GM12864 (cell line): ENCODE measurements at regions not wholly inside any gene's neighbourhood (a gene's known extent, or its start where the extent isn't known, plus 50 kb on each side); places are given as distances from the start of the nearest gene placed in this dataset.

ENCODE experiments used
- DNase-seq: peaks from one replicate; pipeline ENCODE4 v3.0.0-alpha.2; 2011; ENCODE audit warnings: low read depth
- H3K4me3 ChIP-seq: 2 replicates; pipeline ENCODE4 v1.5.1; 2011; ENCODE audit warnings: mild to moderate bottlenecking, low read depth, low read length, control low read depth
- CTCF ChIP-seq: IDR thresholded peaks from 2 replicates; pipeline ENCODE4 v1.5.1; 2011; ENCODE audit warnings: low read depth, mild to moderate bottlenecking, moderate library complexity, low read length, control low read depth, inconsistent platforms; ENCODE audit errors: missing control alignments

- no peak for TF ChIP-seq CTCF
- no peak overlapping the region for H3K4me3 ChIP-seq
- DNase-seq: no peak
Measured at GRCh38 chr12:126430921-126431320, 1365.7 kb downstream of the AACS start.

- no peak overlapping the region for H3K4me3 ChIP-seq
- no peak for DNase-seq
- no peak for TF ChIP-seq CTCF
Measured at GRCh38 chr12:126431767-126432166, 1366.5 kb downstream of the AACS start.

- TF ChIP-seq CTCF: no peak
- no peak overlapping the region for H3K4me3 ChIP-seq
- no peak for DNase-seq
Measured at GRCh38 chr12:126432780-126433179, 1367.5 kb downstream of the AACS start.

- TF ChIP-seq CTCF: no peak
Measured at GRCh38 chr12:126434412-126434985, 1369.3 kb downstream of the AACS start.

GRCh38 chr12:126436041-126436440 is 1370.8 kb downstream of the AACS start:
- TF ChIP-seq CTCF: no peak
- DNase-seq: no peak
- no peak overlapping the region for H3K4me3 ChIP-seq

More at GRCh38 chr12:126434412-126434985, 1369.3 kb downstream of the AACS start:
- no peak for DNase-seq
- H3K4me3 ChIP-seq: no peak overlapping the region

- no peak for DNase-seq
- no peak for TF ChIP-seq CTCF
- H3K4me3 ChIP-seq: no peak overlapping the region
Measured at GRCh38 chr12:126437934-126438333, 1372.7 kb downstream of the AACS start.

- no peak for DNase-seq
- no peak for TF ChIP-seq CTCF
- no peak overlapping the region for H3K4me3 ChIP-seq
Measured at GRCh38 chr12:126443977-126444376, 1378.7 kb downstream of the AACS start.
